Prostate gland (tissue), 2 donors: ENCODE measurements at regions not wholly inside any gene's neighbourhood (a gene's known extent, or its start where the extent isn't known, plus 50 kb on each side); places are given as distances from the start of the nearest gene placed in this dataset.

Source experiments
- CTCF ChIP-seq, 4 experiments: fragments of 200-600 bp in 2 of 4; fragments of 450-650 bp in 2 of 4; sonication (generic) in 2 of 4; IDR thresholded peaks; 1 replicate in 3 of 4; 2 replicates in 1 of 4; pipeline ENCODE4 v1.5.1; 2016 to 2019; ENCODE audit warnings: antibody characterized with exemption in 4 of 4, mild to moderate bottlenecking in 2 of 4, moderate library complexity in 2 of 4
- POLR2A ChIP-seq: fragments of 450-650 bp; IDR thresholded peaks from one replicate; pipeline ENCODE4 v1.6.1; 2016; ENCODE audit warnings: antibody characterized with exemption, mild to moderate bottlenecking
- POLR2AphosphoS5 ChIP-seq: sonication (generic); formaldehyde crosslinking; IDR thresholded peaks from one replicate; pipeline ENCODE4 v1.6.1; 2017; ENCODE audit warnings: antibody characterized with exemption

DNA sequence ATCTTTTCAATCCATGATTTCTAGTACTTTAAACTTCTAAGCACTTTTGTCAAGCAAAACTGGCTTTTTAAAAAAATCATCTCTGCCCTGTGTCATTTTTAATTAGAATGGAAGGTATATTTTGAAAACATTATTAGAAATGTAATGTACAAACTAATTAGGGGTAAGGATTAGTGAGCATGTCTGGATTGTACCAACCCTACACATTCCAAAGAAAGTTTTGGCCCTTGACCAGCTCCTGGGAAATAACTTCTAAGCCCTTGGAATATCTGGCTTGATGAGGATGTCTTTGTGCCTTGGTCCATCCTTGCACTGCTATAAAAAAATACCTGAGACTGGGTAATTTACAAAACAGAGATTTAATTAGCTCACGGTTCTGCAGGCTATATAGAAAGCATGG, 876.5 kb downstream of the RAPGEF2 start:
- TF ChIP-seq POLR2AphosphoS5 (no peak), CTCF (IDR thresholded peaks at IDR 0.05) (no peak), POLR2A (no peak)
